NCI-H510A treated with DMSO at 0.1 percent for 48 hours (cell line): ENCODE measurements at regions not wholly inside any gene's neighbourhood (a gene's known extent, or its start where the extent isn't known, plus 50 kb on each side); places are given as distances from the start of the nearest gene placed in this dataset.

Experiments used
- DNase-seq: peaks from one replicate; lab custom pipeline; 2025; lab: John Stamatoyannopoulos, UW

GRCh38 chr11:25970726-25971508 is 361.0 kb upstream of the ANO3 start:
- peak; percentile 2 for DNase-seq

GRCh38 chr11:25980091-25980490 is 351.8 kb upstream of the ANO3 start:
- no peak for DNase-seq

GRCh38 chr11:25981998-25982397 is 349.9 kb upstream of the ANO3 start:
- DNase-seq, result peak; percentile 12

- DNase-seq, result no peak
Measured at GRCh38 chr11:25983280-25983679, 348.6 kb upstream of the ANO3 start.

GRCh38 chr11:25988178-25988577 is 343.8 kb upstream of the ANO3 start:
- DNase-seq, result no peak

GRCh38 chr11:25990406-25990805 is 341.5 kb upstream of the ANO3 start:
- no peak for DNase-seq

GRCh38 chr11:25991476-25991875 is 340.5 kb upstream of the ANO3 start:
- no peak for DNase-seq

GRCh38 chr11:25992294-25992693 is 339.6 kb upstream of the ANO3 start:
- DNase-seq, result no peak

GRCh38 chr11:25993016-25993415 is 338.9 kb upstream of the ANO3 start:
- no peak for DNase-seq

GRCh38 chr11:26011474-26011873 is 320.5 kb upstream of the ANO3 start:
- DNase-seq, result no peak

- no peak for DNase-seq
Measured at GRCh38 chr11:26014456-26015115, 317.3 kb upstream of the ANO3 start.

GRCh38 chr11:26017322-26017860 is 314.5 kb upstream of the ANO3 start:
- DNase-seq, result no peak

GRCh38 chr11:26017903-26018302 is 314.0 kb upstream of the ANO3 start:
- DNase-seq, result no peak

GRCh38 chr11:26018336-26018735 is 313.6 kb upstream of the ANO3 start:
- no peak for DNase-seq

- DNase-seq, result no peak
Measured at GRCh38 chr11:26019386-26019785, 312.5 kb upstream of the ANO3 start.

GRCh38 chr11:26021017-26021416 is 310.9 kb upstream of the ANO3 start:
- no peak for DNase-seq

- no peak for DNase-seq
Measured at GRCh38 chr11:26023057-26023456, 308.9 kb upstream of the ANO3 start.

GRCh38 chr11:26025676-26026075 is 306.3 kb upstream of the ANO3 start:
- no peak for DNase-seq

- DNase-seq, result no peak
Measured at GRCh38 chr11:26026078-26026477, 305.9 kb upstream of the ANO3 start.

GRCh38 chr11:26027887-26028286 is 304.0 kb upstream of the ANO3 start:
- no peak for DNase-seq

- no peak for DNase-seq
Measured at GRCh38 chr11:26028393-26028911, 303.5 kb upstream of the ANO3 start.

- no peak for DNase-seq
Measured at GRCh38 chr11:26030399-26030798, 301.5 kb upstream of the ANO3 start.

- no peak for DNase-seq
Measured at GRCh38 chr11:26032241-26032640, 299.7 kb upstream of the ANO3 start.
